WTC11 (cell line): ENCODE measurements at regions not wholly inside any gene's neighbourhood (a gene's known extent, or its start where the extent isn't known, plus 50 kb on each side); places are given as distances from the start of the nearest gene placed in this dataset.

Experiments
- ATAC-seq: fragments of 200-7000 bp; cut with Tn5 transposase; 2 replicates; pipeline ENCODE4 v1.10.0; 2021; ENCODE audit warnings: mild to moderate bottlenecking, moderate library complexity
- CTCF ChIA-PET: fragments of 300-600 bp; sonication (Branson Sonifier 250); formaldehyde crosslinking; loops from one replicate; lab custom pipeline; 2021; ENCODE audit warnings: antibody characterized with exemption; lab: Charles Lee
- POLR2A ChIA-PET: fragments of 350-600 bp; sonication (Branson Sonifier 250); formaldehyde crosslinking; loops from one replicate; lab custom pipeline; 2021; ENCODE audit warnings: antibody characterized with exemption; lab: Charles Lee
- DNase-seq: peaks from one replicate; pipeline ENCODE4 v3.0.0; 2021; ENCODE audit warnings: low spot score
- H3K27ac Mint-ChIP-seq: 2 replicates; pipeline ENCODE4 v1.8.0; 2021; ENCODE audit warnings: mixed read lengths
- H3K27me3 Mint-ChIP-seq: 2 replicates; pipeline ENCODE4 v1.8.0; 2021; ENCODE audit warnings: low read depth, mild to moderate bottlenecking, moderate library complexity, mixed read lengths
- H3K36me3 Mint-ChIP-seq: 2 replicates; pipeline ENCODE4 v1.8.0; 2021; ENCODE audit warnings: mixed read lengths
- H3K4me1 Mint-ChIP-seq: 2 replicates; pipeline ENCODE4 v1.8.0; 2022; ENCODE audit warnings: mixed read lengths
- H3K4me3 Mint-ChIP-seq: 2 replicates; pipeline ENCODE4 v1.8.0; 2021; ENCODE audit warnings: mild to moderate bottlenecking, moderate library complexity, mixed read lengths
- H3K9me3 Mint-ChIP-seq: 2 replicates; pipeline ENCODE4 v1.8.0; 2021; ENCODE audit warnings: mixed read lengths
- EMX1 ChIP-seq: fragments of 250-450 bp; sonication (Bioruptor Pico); IDR thresholded peaks from 2 replicates; pipeline ENCODE4 v1.8.0; 2021; ENCODE audit warnings: mild to moderate bottlenecking
- ETV6 ChIP-seq: sonication (generic); formaldehyde crosslinking; IDR thresholded peaks from 2 replicates; pipeline ENCODE4 v1.8.1; 2022; ENCODE audit warnings: mild to moderate bottlenecking, missing genetic modification reagents
- FOXJ3 ChIP-seq: sonication (generic); formaldehyde crosslinking; IDR thresholded peaks from 2 replicates; pipeline ENCODE4 v1.9.0; 2021; ENCODE audit warnings: missing genetic modification reagents, mild to moderate bottlenecking, borderline replicate concordance
- GRHL2 ChIP-seq: fragments of 250-450 bp; sonication (Bioruptor Pico); IDR thresholded peaks from 2 replicates; pipeline ENCODE4 v1.8.0; 2022; ENCODE audit warnings: mild to moderate bottlenecking, moderate library complexity; ENCODE audit not compliant: insufficient replicate concordance, severe bottlenecking
- JAZF1 ChIP-seq: fragments of 250-450 bp; sonication (Bioruptor Pico); IDR thresholded peaks from 2 replicates; pipeline ENCODE4 v1.9.0; 2021; ENCODE audit warnings: moderate library complexity, mild to moderate bottlenecking, inconsistent platforms
- NR1H2 ChIP-seq: sonication (generic); formaldehyde crosslinking; IDR thresholded peaks from 2 replicates; pipeline ENCODE4 v1.9.0; 2021; ENCODE audit warnings: mild to moderate bottlenecking, moderate library complexity, missing genetic modification reagents
- SMAD4 ChIP-seq: sonication (generic); formaldehyde crosslinking; IDR thresholded peaks from 2 replicates; pipeline ENCODE4 v1.8.0; 2022; ENCODE audit warnings: mild to moderate bottlenecking, missing genetic modification reagents
- SP1 ChIP-seq: sonication (generic); formaldehyde crosslinking; conservative IDR thresholded peaks from 2 replicates; pipeline ENCODE4 v1.8.1; 2022; ENCODE audit warnings: missing genetic modification reagents
- ZNF232 ChIP-seq: sonication (generic); formaldehyde crosslinking; IDR thresholded peaks from 2 replicates; pipeline ENCODE4 v1.8.0; 2022; ENCODE audit warnings: mild to moderate bottlenecking, missing genetic modification reagents
- ZNF396 ChIP-seq: fragments of 250-450 bp; sonication (Bioruptor Pico); IDR thresholded peaks from 2 replicates; pipeline ENCODE4 v1.8.0; 2021; ENCODE audit warnings: mild to moderate bottlenecking, moderate library complexity, borderline replicate concordance
- ZNF416 ChIP-seq: fragments of 250-450 bp; sonication (Bioruptor Pico); IDR thresholded peaks from 2 replicates; pipeline ENCODE4 v1.9.0; 2021; ENCODE audit warnings: mild to moderate bottlenecking, inconsistent platforms
- ZNF532 ChIP-seq: fragments of 250-450 bp; sonication (Bioruptor Pico); IDR thresholded peaks from 2 replicates; pipeline ENCODE4 v1.9.0; 2021; ENCODE audit warnings: mild to moderate bottlenecking, borderline replicate concordance
- TF ChIP-seq, protein P1 (sequence below): fragments of 250-450 bp; sonication (Bioruptor Pico); IDR thresholded peaks from 2 replicates; pipeline ENCODE4 v1.9.0; 2021; ENCODE audit warnings: mild to moderate bottlenecking
- TF ChIP-seq, protein P2 (sequence below): sonication (generic); formaldehyde crosslinking; conservative IDR thresholded peaks from 2 replicates; pipeline ENCODE4 v1.8.1; 2023; ENCODE audit warnings: mild to moderate bottlenecking, low read depth, missing genetic modification reagents, moderate library complexity
- TF ChIP-seq, protein P3 (sequence below): sonication (generic); formaldehyde crosslinking; IDR thresholded peaks from 2 replicates; pipeline ENCODE4 v1.8.1; 2023; ENCODE audit warnings: mild to moderate bottlenecking, missing genetic modification reagents
- TF ChIP-seq, protein P4 (sequence below): fragments of 250-450 bp; sonication (Bioruptor Pico); conservative IDR thresholded peaks from 2 replicates; pipeline ENCODE4 v1.9.0; 2021; ENCODE audit warnings: mild to moderate bottlenecking
- TF ChIP-seq, protein P5 (sequence below): sonication (generic); formaldehyde crosslinking; IDR thresholded peaks from 2 replicates; pipeline ENCODE4 v1.8.1; 2022; ENCODE audit warnings: missing genetic modification reagents, borderline replicate concordance
- TF ChIP-seq, protein P6 (sequence below): sonication (generic); formaldehyde crosslinking; IDR thresholded peaks from 2 replicates; pipeline ENCODE4 v1.8.1; 2023; ENCODE audit warnings: mild to moderate bottlenecking, missing genetic modification reagents, borderline replicate concordance

DNA sequence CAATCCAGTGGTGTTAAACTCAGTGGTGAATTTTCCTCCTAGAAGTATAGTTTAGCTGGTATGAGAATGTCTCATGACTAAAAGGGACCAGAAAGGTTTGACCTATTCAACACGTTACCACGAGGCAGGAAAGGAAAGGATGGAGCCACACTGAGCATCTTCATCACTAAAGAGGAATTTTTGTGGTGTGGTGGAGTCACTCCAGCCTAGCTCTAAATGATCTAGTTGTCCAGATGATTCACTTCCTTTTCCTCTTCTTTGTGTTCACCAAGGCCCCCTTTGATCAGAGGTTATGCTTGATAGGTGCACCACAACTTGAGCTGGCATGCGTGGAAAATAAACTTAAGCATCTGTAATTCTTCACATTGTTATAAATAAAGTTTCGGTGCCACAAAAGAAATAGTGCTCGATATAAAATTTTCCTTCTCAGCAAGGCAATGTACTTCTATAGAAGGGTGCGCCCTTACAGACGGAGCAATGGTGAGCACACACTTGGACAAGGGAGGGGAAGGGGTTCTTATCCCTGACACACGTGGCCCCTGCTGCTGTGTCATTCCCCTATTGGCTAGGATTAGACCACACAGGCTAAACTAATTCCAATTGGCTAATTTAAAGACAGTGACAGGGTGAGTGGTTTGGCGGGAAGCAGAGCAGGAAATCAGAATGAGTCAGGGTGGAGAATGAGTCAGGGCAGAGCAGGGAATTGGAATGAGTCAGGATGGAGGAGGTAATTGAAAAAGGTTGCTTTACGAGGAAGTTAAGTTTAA is 254.6 kb downstream of the HS3ST3A1 start (continued):
- TF ChIP-seq, protein P1, sequence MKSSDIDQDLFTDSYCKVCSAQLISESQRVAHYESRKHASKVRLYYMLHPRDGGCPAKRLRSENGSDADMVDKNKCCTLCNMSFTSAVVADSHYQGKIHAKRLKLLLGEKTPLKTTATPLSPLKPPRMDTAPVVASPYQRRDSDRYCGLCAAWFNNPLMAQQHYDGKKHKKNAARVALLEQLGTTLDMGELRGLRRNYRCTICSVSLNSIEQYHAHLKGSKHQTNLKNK (CRISPR knock-in tag) = no peak
- TF ChIP-seq ZNF396 (CRISPR knock-in tag) (no peak), ZNF232 (CRISPR knock-in tag) (no peak)

GRCh38 chr17:13346592-13346991 is 255.1 kb downstream of the HS3ST3A1 start:
- peaks cover 10% of the 10 kb centered on the region for H3K9me3 Mint-ChIP-seq
- H3K36me3 Mint-ChIP-seq = peaks cover 6% of the 10 kb centered on the region
- no peak overlapping the region for H3K27ac Mint-ChIP-seq
- peaks cover 27% of the 10 kb centered on the region for H3K4me1 Mint-ChIP-seq
- no peak overlapping the region for H3K4me3 Mint-ChIP-seq
- H3K27me3 Mint-ChIP-seq = peaks cover 5% of the 10 kb centered on the region; the same call in 1 of the 2 replicates
- ATAC-seq (peak; percentile 30; the same call in 1 of the 2 replicates), DNase-seq (no peak)
- POLR2A ChIA-PET = no interaction called here
- CTCF ChIA-PET = interaction anchor here (1.1 kb wide), 1 partner anchor 10 kb away, joined by 3 read pairs; no protein-coding TSS in a partner anchor
- TF ChIP-seq, protein P2, sequence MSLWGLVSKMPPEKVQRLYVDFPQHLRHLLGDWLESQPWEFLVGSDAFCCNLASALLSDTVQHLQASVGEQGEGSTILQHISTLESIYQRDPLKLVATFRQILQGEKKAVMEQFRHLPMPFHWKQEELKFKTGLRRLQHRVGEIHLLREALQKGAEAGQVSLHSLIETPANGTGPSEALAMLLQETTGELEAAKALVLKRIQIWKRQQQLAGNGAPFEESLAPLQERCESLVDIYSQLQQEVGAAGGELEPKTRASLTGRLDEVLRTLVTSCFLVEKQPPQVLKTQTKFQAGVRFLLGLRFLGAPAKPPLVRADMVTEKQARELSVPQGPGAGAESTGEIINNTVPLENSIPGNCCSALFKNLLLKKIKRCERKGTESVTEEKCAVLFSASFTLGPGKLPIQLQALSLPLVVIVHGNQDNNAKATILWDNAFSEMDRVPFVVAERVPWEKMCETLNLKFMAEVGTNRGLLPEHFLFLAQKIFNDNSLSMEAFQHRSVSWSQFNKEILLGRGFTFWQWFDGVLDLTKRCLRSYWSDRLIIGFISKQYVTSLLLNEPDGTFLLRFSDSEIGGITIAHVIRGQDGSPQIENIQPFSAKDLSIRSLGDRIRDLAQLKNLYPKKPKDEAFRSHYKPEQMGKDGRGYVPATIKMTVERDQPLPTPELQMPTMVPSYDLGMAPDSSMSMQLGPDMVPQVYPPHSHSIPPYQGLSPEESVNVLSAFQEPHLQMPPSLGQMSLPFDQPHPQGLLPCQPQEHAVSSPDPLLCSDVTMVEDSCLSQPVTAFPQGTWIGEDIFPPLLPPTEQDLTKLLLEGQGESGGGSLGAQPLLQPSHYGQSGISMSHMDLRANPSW (CRISPR knock-in tag) = no peak
- TF ChIP-seq, protein P3, sequence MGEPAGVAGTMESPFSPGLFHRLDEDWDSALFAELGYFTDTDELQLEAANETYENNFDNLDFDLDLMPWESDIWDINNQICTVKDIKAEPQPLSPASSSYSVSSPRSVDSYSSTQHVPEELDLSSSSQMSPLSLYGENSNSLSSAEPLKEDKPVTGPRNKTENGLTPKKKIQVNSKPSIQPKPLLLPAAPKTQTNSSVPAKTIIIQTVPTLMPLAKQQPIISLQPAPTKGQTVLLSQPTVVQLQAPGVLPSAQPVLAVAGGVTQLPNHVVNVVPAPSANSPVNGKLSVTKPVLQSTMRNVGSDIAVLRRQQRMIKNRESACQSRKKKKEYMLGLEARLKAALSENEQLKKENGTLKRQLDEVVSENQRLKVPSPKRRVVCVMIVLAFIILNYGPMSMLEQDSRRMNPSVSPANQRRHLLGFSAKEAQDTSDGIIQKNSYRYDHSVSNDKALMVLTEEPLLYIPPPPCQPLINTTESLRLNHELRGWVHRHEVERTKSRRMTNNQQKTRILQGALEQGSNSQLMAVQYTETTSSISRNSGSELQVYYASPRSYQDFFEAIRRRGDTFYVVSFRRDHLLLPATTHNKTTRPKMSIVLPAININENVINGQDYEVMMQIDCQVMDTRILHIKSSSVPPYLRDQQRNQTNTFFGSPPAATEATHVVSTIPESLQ (CRISPR knock-in tag) = no peak
- TF ChIP-seq FOXJ3 (no peak), SP1 (CRISPR knock-in tag) (no peak), NR1H2 (no peak), GRHL2 (CRISPR knock-in tag) (no peak), JAZF1 (CRISPR knock-in tag) (no peak), ZNF532 (CRISPR knock-in tag) (no peak), EMX1 (CRISPR knock-in tag) (no peak), ZNF416 (no peak), SMAD4 (CRISPR knock-in tag) (no peak), ETV6 (CRISPR knock-in tag) (no peak)
- TF ChIP-seq, protein P4, sequence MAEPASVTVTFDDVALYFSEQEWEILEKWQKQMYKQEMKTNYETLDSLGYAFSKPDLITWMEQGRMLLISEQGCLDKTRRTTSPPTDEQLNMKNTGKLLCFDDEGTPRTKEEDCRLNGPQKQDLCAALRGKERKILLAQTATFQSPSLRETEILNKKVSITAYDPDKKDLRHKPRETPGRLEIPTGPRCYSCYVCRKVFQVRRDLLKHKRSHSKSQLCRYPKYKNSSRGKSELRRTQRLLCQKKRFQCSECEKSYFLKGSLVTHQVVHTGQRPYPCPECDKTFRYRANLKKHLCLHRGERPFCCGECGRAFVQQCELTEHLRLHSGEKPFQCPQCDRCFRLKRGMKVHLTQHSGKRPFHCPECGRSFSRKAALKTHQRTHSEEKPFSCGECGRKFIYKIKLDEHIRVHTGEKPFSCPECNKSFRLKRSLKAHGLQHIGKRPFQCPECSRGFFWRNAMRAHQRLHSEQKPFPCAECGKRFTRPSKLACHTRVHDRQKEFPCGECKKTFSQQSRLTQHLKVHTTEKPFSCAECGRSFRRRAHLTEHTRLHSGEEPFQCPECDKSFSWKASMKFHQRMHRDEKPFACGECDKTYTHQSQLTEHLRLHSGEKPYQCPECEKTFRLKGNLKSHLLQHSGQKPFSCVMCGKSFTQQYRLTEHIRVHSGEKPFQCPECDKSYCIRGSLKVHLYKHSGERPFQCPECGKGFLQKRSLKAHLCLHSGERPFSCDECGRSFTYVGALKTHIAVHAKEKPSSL = no peak
- TF ChIP-seq, protein P5, sequence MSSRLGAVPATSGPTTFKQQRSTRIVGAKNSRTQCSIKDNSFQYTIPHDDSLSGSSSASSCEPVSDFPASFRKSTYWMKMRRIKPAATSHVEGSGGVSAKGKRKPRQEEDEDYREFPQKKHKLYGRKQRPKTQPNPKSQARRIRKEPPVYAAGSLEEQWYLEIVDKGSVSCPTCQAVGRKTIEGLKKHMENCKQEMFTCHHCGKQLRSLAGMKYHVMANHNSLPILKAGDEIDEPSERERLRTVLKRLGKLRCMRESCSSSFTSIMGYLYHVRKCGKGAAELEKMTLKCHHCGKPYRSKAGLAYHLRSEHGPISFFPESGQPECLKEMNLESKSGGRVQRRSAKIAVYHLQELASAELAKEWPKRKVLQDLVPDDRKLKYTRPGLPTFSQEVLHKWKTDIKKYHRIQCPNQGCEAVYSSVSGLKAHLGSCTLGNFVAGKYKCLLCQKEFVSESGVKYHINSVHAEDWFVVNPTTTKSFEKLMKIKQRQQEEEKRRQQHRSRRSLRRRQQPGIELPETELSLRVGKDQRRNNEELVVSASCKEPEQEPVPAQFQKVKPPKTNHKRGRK (CRISPR knock-in tag) = no peak
- TF ChIP-seq, protein P6, sequence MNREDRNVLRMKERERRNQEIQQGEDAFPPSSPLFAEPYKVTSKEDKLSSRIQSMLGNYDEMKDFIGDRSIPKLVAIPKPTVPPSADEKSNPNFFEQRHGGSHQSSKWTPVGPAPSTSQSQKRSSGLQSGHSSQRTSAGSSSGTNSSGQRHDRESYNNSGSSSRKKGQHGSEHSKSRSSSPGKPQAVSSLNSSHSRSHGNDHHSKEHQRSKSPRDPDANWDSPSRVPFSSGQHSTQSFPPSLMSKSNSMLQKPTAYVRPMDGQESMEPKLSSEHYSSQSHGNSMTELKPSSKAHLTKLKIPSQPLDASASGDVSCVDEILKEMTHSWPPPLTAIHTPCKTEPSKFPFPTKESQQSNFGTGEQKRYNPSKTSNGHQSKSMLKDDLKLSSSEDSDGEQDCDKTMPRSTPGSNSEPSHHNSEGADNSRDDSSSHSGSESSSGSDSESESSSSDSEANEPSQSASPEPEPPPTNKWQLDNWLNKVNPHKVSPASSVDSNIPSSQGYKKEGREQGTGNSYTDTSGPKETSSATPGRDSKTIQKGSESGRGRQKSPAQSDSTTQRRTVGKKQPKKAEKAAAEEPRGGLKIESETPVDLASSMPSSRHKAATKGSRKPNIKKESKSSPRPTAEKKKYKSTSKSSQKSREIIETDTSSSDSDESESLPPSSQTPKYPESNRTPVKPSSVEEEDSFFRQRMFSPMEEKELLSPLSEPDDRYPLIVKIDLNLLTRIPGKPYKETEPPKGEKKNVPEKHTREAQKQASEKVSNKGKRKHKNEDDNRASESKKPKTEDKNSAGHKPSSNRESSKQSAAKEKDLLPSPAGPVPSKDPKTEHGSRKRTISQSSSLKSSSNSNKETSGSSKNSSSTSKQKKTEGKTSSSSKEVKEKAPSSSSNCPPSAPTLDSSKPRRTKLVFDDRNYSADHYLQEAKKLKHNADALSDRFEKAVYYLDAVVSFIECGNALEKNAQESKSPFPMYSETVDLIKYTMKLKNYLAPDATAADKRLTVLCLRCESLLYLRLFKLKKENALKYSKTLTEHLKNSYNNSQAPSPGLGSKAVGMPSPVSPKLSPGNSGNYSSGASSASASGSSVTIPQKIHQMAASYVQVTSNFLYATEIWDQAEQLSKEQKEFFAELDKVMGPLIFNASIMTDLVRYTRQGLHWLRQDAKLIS (CRISPR knock-in tag) = no peak
